ENCODE measurements at regions not wholly inside any gene's neighbourhood (a gene's known extent, or its start where the extent isn't known, plus 50 kb on each side); places are given as distances from the start of the nearest gene placed in this dataset.

- no peaks in the 10 kb centered on the region for H3K79me1 ChIP-seq (ENCODE audit: insufficient read depth, low read depth, low read length, poor library complexity, severe bottlenecking)
- no peak overlapping the region for H4K8ac ChIP-seq (replicated peaks; ENCODE audit: insufficient read length, low read depth, low read length)
- H3K23ac ChIP-seq (ENCODE audit: insufficient read length, low read depth, low read length): no peak overlapping the region
- no peak overlapping the region for H3T11ph ChIP-seq (ENCODE audit: low read length)
- no peak overlapping the region for H2BK120ac ChIP-seq (ENCODE audit: low read depth, low read length, poor library complexity, severe bottlenecking)
- H3K27me3 Mint-ChIP-seq (ENCODE audit: low read depth): no peaks in the 10 kb centered on the region
- H3K18ac ChIP-seq (ENCODE audit: insufficient read length, low read depth, low read length): no peak overlapping the region
- no peak overlapping the region for H3K14ac ChIP-seq (ENCODE audit: insufficient read depth, low read length)
- TF ChIP-seq CTCF (conservative IDR thresholded peaks at IDR 0.05): no peak
- H3K56ac ChIP-seq (ENCODE audit: insufficient read length, low read depth, low read length): no peak overlapping the region
- H3K4me2 ChIP-seq (ENCODE audit: insufficient read depth, insufficient read length, low read length): no peak overlapping the region
- no peak overlapping the region for H2BK20ac ChIP-seq (ENCODE audit: low read depth, low read length, poor library complexity, severe bottlenecking)
- no peaks in the 10 kb centered on the region for H3K36me3 Mint-ChIP-seq (ENCODE audit: insufficient read depth in 1 of 3, low read depth in 3 of 3)
- H3K4me1 Mint-ChIP-seq: no peaks in the 10 kb centered on the region
- no peak overlapping the region for H2BK15ac ChIP-seq (ENCODE audit: low read depth, low read length)
- H3K79me2 ChIP-seq (ENCODE audit: insufficient read depth, low read length): no peaks in the 10 kb centered on the region
- no peak overlapping the region for H3K9ac ChIP-seq (ENCODE audit: extremely low read depth, insufficient read length, low read length)
- no peaks in the 10 kb centered on the region for H3K23me2 ChIP-seq (ENCODE audit: insufficient read length, low read depth, low read length, poor library complexity, severe bottlenecking)
- DNase-seq: no peak
- no peaks in the 10 kb centered on the region for H3K27me3 ChIP-seq (ENCODE audit: insufficient read depth, low read length)
- no peak overlapping the region for H2BK5ac ChIP-seq (ENCODE audit: insufficient read length, low read length)
- H3K4me3 Mint-ChIP-seq: no peak overlapping the region
- H2BK12ac ChIP-seq (ENCODE audit: insufficient read length, low read depth, low read length): no peak overlapping the region
- H3K4ac ChIP-seq (ENCODE audit: low read depth, low read length): no peak overlapping the region
- no peaks in the 10 kb centered on the region for H3K9me3 Mint-ChIP-seq
- no peak overlapping the region for H4K5ac ChIP-seq (ENCODE audit: insufficient read length, low read depth, low read length)
- H2AK5ac ChIP-seq (ENCODE audit: insufficient read length, low read length): no peak overlapping the region
- no peaks in the 10 kb centered on the region for H3K9me3 ChIP-seq (ENCODE audit: control insufficient read depth, low read depth, low read length)
- no peak overlapping the region for H3K27ac ChIP-seq (ENCODE audit: insufficient read length, low read depth, low read length)
- no peak overlapping the region; a peak in 1 of 7 replicates for H3K27ac Mint-ChIP-seq
- no peak overlapping the region for H4K91ac ChIP-seq (ENCODE audit: insufficient read length, low read depth, low read length)
- no peak overlapping the region for H2AFZ ChIP-seq (ENCODE audit: low read length)
- no peaks in the 10 kb centered on the region for H4K20me1 ChIP-seq (ENCODE audit: control insufficient read depth, insufficient read depth, insufficient read length)
- no peaks in the 10 kb centered on the region for H3K4me1 ChIP-seq (ENCODE audit: insufficient read depth, low read length)
Measured at GRCh38 chr18:65326805-65327204, 424.0 kb upstream of the CDH7 start.
